ENCODE measurements at regions not wholly inside any gene's neighbourhood (a gene's known extent, or its start where the extent isn't known, plus 50 kb on each side); places are given as distances from the start of the nearest gene placed in this dataset.
A peak's percentile ranks its signal among the peaks of the same experiment; 100 is the strongest.

GRCh38 chr4:24103434-24104157 lies 213.7 kb upstream of the PPARGC1A start:
- peak in 1 of 42 donors; percentile 18 for DNase-seq
- intact Hi-C loops (cut with DNase I): no loop called here

- intact Hi-C loops (cut with DNase I): no loop called here
Measured at GRCh38 chr4:24102621-24103020, 212.8 kb upstream of the PPARGC1A start.

GRCh38 chr4:24096603-24097002 lies 206.8 kb upstream of the PPARGC1A start:
- intact Hi-C loops (cut with DNase I): no loop called here
- DNase-seq: no peak

More at GRCh38 chr4:24102621-24103020, 212.8 kb upstream of the PPARGC1A start:
- peak in 13 of 42 donors; percentile 12 to 76 (median 38) for DNase-seq

GRCh38 chr4:24094726-24095125 lies 204.9 kb upstream of the PPARGC1A start:
- no peak for DNase-seq
- intact Hi-C loops (cut with DNase I): no loop called here

GRCh38 chr4:24093446-24093845 lies 203.6 kb upstream of the PPARGC1A start:
- intact Hi-C loops (cut with DNase I): no loop called here
- DNase-seq: no peak

GRCh38 chr4:24091639-24092233 lies 201.9 kb upstream of the PPARGC1A start:
- intact Hi-C loops (cut with DNase I): no loop called here
- peak in 3 of 42 donors; percentile 22 to 45 (median 29) for DNase-seq

GRCh38 chr4:24089851-24090534 lies 200.1 kb upstream of the PPARGC1A start:
- no peak for DNase-seq

GRCh38 chr4:24080871-24081270 lies 191.0 kb upstream of the PPARGC1A start:
- intact Hi-C loops (cut with DNase I): no loop called here
- DNase-seq: no peak

More at GRCh38 chr4:24089851-24090534, 200.1 kb upstream of the PPARGC1A start:
- intact Hi-C loops (cut with DNase I): no loop called here

GRCh38 chr4:24078347-24078962 lies 188.6 kb upstream of the PPARGC1A start:
- intact Hi-C loops (cut with DNase I): no loop called here

GRCh38 chr4:24076811-24077210 lies 187.0 kb upstream of the PPARGC1A start:
- DNase-seq: no peak
- intact Hi-C loops (cut with DNase I): no loop called here

More at GRCh38 chr4:24078347-24078962, 188.6 kb upstream of the PPARGC1A start:
- DNase-seq: no peak

- intact Hi-C loops (cut with DNase I): no loop called here
- no peak for DNase-seq
Measured at GRCh38 chr4:24073948-24074347, 184.1 kb upstream of the PPARGC1A start.

GRCh38 chr4:24071612-24072372 lies 181.9 kb upstream of the PPARGC1A start:
- intact Hi-C loops (cut with DNase I): no loop called here
- no peak for DNase-seq

- intact Hi-C loops (cut with DNase I): no loop called here
Measured at GRCh38 chr4:24070117-24070516, 180.3 kb upstream of the PPARGC1A start.

GRCh38 chr4:24067367-24068193 lies 177.7 kb upstream of the PPARGC1A start:
- intact Hi-C loops (cut with DNase I): no loop called here
- DNase-seq: peak in 4 of 42 donors; percentile 6 to 19 (median 12)

More at GRCh38 chr4:24070117-24070516, 180.3 kb upstream of the PPARGC1A start:
- DNase-seq: no peak

GRCh38 chr4:24065974-24066373 lies 176.1 kb upstream of the PPARGC1A start:
- intact Hi-C loops (cut with DNase I): no loop called here
- DNase-seq: no peak

GRCh38 chr4:24063731-24064130 lies 173.9 kb upstream of the PPARGC1A start:
- no peak for DNase-seq
- intact Hi-C loops (cut with DNase I): no loop called here

- DNase-seq: no peak
- intact Hi-C loops (cut with DNase I): no loop called here
Measured at GRCh38 chr4:24060932-24061331, 171.1 kb upstream of the PPARGC1A start.

- intact Hi-C loops (cut with DNase I): no loop called here
Measured at GRCh38 chr4:24059839-24060238, 170.0 kb upstream of the PPARGC1A start.

More at GRCh38 chr4:24059839-24060238, 170.0 kb upstream of the PPARGC1A start:
- DNase-seq: no peak
